ENCODE measurements at regions not wholly inside any gene's neighbourhood (a gene's known extent, or its start where the extent isn't known, plus 50 kb on each side); places are given as distances from the start of the nearest gene placed in this dataset.
"Not testable (repeated sequence)": the region's sequence is repeated elsewhere in the genome, so short reads cannot be mapped to it uniquely, and the experiment has no call there.

- no peaks in the 10 kb centered on the region for H3K9me3 ChIP-seq (ENCODE audit: control insufficient read depth, insufficient read depth, low read depth, low read length)
- no peaks in the 10 kb centered on the region for H3K36me3 ChIP-seq (ENCODE audit: control insufficient read depth, insufficient read depth, low read length)
- H3K4me1 ChIP-seq (ENCODE audit: control insufficient read depth, insufficient read depth, low read length): no peaks in the 10 kb centered on the region
- H3K27me3 ChIP-seq (ENCODE audit: control insufficient read depth, insufficient read depth, low read length): no peaks in the 10 kb centered on the region
- no peak overlapping the region for H3K27ac ChIP-seq (ENCODE audit: low read depth, low read length)
- H3K9ac ChIP-seq (ENCODE audit: low read length): no peak overlapping the region
- no peak overlapping the region for H3K4me3 ChIP-seq (ENCODE audit: low read depth, low read length)
Observed at GRCh38 chr1:177640687-177641086, 329.2 kb downstream of the SEC16B start.

GRCh38 chr1:177634151-177634550 is 335.7 kb downstream of the SEC16B start:
- H3K27me3 ChIP-seq (ENCODE audit: control insufficient read depth, insufficient read depth, low read length); H3K4me1 ChIP-seq (ENCODE audit: control insufficient read depth, insufficient read depth, low read length); H3K27ac ChIP-seq (ENCODE audit: low read depth, low read length); H3K9ac ChIP-seq (ENCODE audit: low read length); H3K9me3 ChIP-seq (ENCODE audit: control insufficient read depth, insufficient read depth, low read depth, low read length); H3K36me3 ChIP-seq (ENCODE audit: control insufficient read depth, insufficient read depth, low read length): not testable (repeated sequence)
- H3K4me3 ChIP-seq (ENCODE audit: low read depth, low read length): peak overlapping the region; percentile 46; the same call in 1 of the 2 replicates

GRCh38 chr1:177632923-177633615 is 336.8 kb downstream of the SEC16B start:
- Histone ChIP-seq H3K9me3 (ENCODE audit: control insufficient read depth, insufficient read depth, low read depth, low read length) (no peaks in the 10 kb centered on the region), H3K36me3 (ENCODE audit: control insufficient read depth, insufficient read depth, low read length) (no peaks in the 10 kb centered on the region), H3K4me3 (ENCODE audit: low read depth, low read length) (no peak overlapping the region), H3K27me3 (ENCODE audit: control insufficient read depth, insufficient read depth, low read length) (no peaks in the 10 kb centered on the region), H3K4me1 (ENCODE audit: control insufficient read depth, insufficient read depth, low read length) (no peaks in the 10 kb centered on the region), H3K9ac (ENCODE audit: low read length) (no peak overlapping the region), H3K27ac (ENCODE audit: low read depth, low read length) (no peak overlapping the region)

GRCh38 chr1:177631770-177632169 is 338.1 kb downstream of the SEC16B start:
- Histone ChIP-seq H3K4me1 (ENCODE audit: control insufficient read depth, insufficient read depth, low read length) (no peaks in the 10 kb centered on the region), H3K9me3 (ENCODE audit: control insufficient read depth, insufficient read depth, low read depth, low read length) (no peaks in the 10 kb centered on the region), H3K9ac (ENCODE audit: low read length) (no peak overlapping the region), H3K27me3 (ENCODE audit: control insufficient read depth, insufficient read depth, low read length) (no peaks in the 10 kb centered on the region), H3K27ac (ENCODE audit: low read depth, low read length) (no peak overlapping the region), H3K4me3 (ENCODE audit: low read depth, low read length) (no peak overlapping the region), H3K36me3 (ENCODE audit: control insufficient read depth, insufficient read depth, low read length) (no peaks in the 10 kb centered on the region)

GRCh38 chr1:177629526-177629925 is 340.3 kb downstream of the SEC16B start:
- no peaks in the 10 kb centered on the region for H3K27me3 ChIP-seq (ENCODE audit: control insufficient read depth, insufficient read depth, low read length)
- no peaks in the 10 kb centered on the region for H3K36me3 ChIP-seq (ENCODE audit: control insufficient read depth, insufficient read depth, low read length)
- no peak overlapping the region for H3K4me3 ChIP-seq (ENCODE audit: low read depth, low read length)
- H3K27ac ChIP-seq (ENCODE audit: low read depth, low read length): no peak overlapping the region
- H3K9ac ChIP-seq (ENCODE audit: low read length): no peak overlapping the region
- no peaks in the 10 kb centered on the region for H3K4me1 ChIP-seq (ENCODE audit: control insufficient read depth, insufficient read depth, low read length)
- H3K9me3 ChIP-seq (ENCODE audit: control insufficient read depth, insufficient read depth, low read depth, low read length): no peaks in the 10 kb centered on the region

- Histone ChIP-seq H3K9ac (ENCODE audit: low read length) (no peak overlapping the region), H3K27me3 (ENCODE audit: control insufficient read depth, insufficient read depth, low read length) (no peaks in the 10 kb centered on the region), H3K4me1 (ENCODE audit: control insufficient read depth, insufficient read depth, low read length) (no peaks in the 10 kb centered on the region), H3K36me3 (ENCODE audit: control insufficient read depth, insufficient read depth, low read length) (no peaks in the 10 kb centered on the region), H3K4me3 (ENCODE audit: low read depth, low read length) (no peak overlapping the region), H3K9me3 (ENCODE audit: control insufficient read depth, insufficient read depth, low read depth, low read length) (no peaks in the 10 kb centered on the region), H3K27ac (ENCODE audit: low read depth, low read length) (no peak overlapping the region)
Observed at GRCh38 chr1:177627148-177627910, 342.5 kb downstream of the SEC16B start.

GRCh38 chr1:177620636-177621190 is 349.1 kb downstream of the SEC16B start:
- no peaks in the 10 kb centered on the region for H3K4me1 ChIP-seq (ENCODE audit: control insufficient read depth, insufficient read depth, low read length)

GRCh38 chr1:177615251-177615650 is 354.6 kb downstream of the SEC16B start:
- Histone ChIP-seq H3K9me3 (ENCODE audit: control insufficient read depth, insufficient read depth, low read depth, low read length) (no peaks in the 10 kb centered on the region), H3K27ac (ENCODE audit: low read depth, low read length) (no peak overlapping the region), H3K9ac (ENCODE audit: low read length) (no peak overlapping the region), H3K27me3 (ENCODE audit: control insufficient read depth, insufficient read depth, low read length) (no peaks in the 10 kb centered on the region), H3K4me1 (ENCODE audit: control insufficient read depth, insufficient read depth, low read length) (no peaks in the 10 kb centered on the region), H3K36me3 (ENCODE audit: control insufficient read depth, insufficient read depth, low read length) (no peaks in the 10 kb centered on the region), H3K4me3 (ENCODE audit: low read depth, low read length) (no peak overlapping the region)

More at GRCh38 chr1:177620636-177621190, 349.1 kb downstream of the SEC16B start:
- Histone ChIP-seq H3K36me3 (ENCODE audit: control insufficient read depth, insufficient read depth, low read length) (no peaks in the 10 kb centered on the region), H3K4me3 (ENCODE audit: low read depth, low read length) (no peak overlapping the region), H3K27ac (ENCODE audit: low read depth, low read length) (no peak overlapping the region), H3K9me3 (ENCODE audit: control insufficient read depth, insufficient read depth, low read depth, low read length) (no peaks in the 10 kb centered on the region), H3K9ac (ENCODE audit: low read length) (no peak overlapping the region), H3K27me3 (ENCODE audit: control insufficient read depth, insufficient read depth, low read length) (no peaks in the 10 kb centered on the region)

- H3K9me3 ChIP-seq (ENCODE audit: control insufficient read depth, insufficient read depth, low read depth, low read length): no peaks in the 10 kb centered on the region
- no peak overlapping the region for H3K4me3 ChIP-seq (ENCODE audit: low read depth, low read length)
- no peaks in the 10 kb centered on the region for H3K4me1 ChIP-seq (ENCODE audit: control insufficient read depth, insufficient read depth, low read length)
- H3K36me3 ChIP-seq (ENCODE audit: control insufficient read depth, insufficient read depth, low read length): no peaks in the 10 kb centered on the region
- no peaks in the 10 kb centered on the region for H3K27me3 ChIP-seq (ENCODE audit: control insufficient read depth, insufficient read depth, low read length)
- no peak overlapping the region for H3K9ac ChIP-seq (ENCODE audit: low read length)
- H3K27ac ChIP-seq (ENCODE audit: low read depth, low read length): no peak overlapping the region
Observed at GRCh38 chr1:177611402-177611801, 358.5 kb downstream of the SEC16B start.

- H3K9ac ChIP-seq (ENCODE audit: low read length): no peak overlapping the region
- no peaks in the 10 kb centered on the region for H3K27me3 ChIP-seq (ENCODE audit: control insufficient read depth, insufficient read depth, low read length)
- H3K4me1 ChIP-seq (ENCODE audit: control insufficient read depth, insufficient read depth, low read length): no peaks in the 10 kb centered on the region
- H3K9me3 ChIP-seq (ENCODE audit: control insufficient read depth, insufficient read depth, low read depth, low read length): peaks cover 2% of the 10 kb centered on the region
- no peak overlapping the region for H3K27ac ChIP-seq (ENCODE audit: low read depth, low read length)
- no peaks in the 10 kb centered on the region for H3K36me3 ChIP-seq (ENCODE audit: control insufficient read depth, insufficient read depth, low read length)
- H3K4me3 ChIP-seq (ENCODE audit: low read depth, low read length): no peak overlapping the region
Observed at GRCh38 chr1:177609953-177610352, 359.9 kb downstream of the SEC16B start.

GRCh38 chr1:177600936-177601335 is 368.9 kb downstream of the SEC16B start:
- H3K36me3 ChIP-seq (ENCODE audit: control insufficient read depth, insufficient read depth, low read length): no peaks in the 10 kb centered on the region
- H3K9me3 ChIP-seq (ENCODE audit: control insufficient read depth, insufficient read depth, low read depth, low read length): peaks cover 5% of the 10 kb centered on the region
- no peak overlapping the region for H3K9ac ChIP-seq (ENCODE audit: low read length)
- no peak overlapping the region for H3K27ac ChIP-seq (ENCODE audit: low read depth, low read length)
- H3K4me1 ChIP-seq (ENCODE audit: control insufficient read depth, insufficient read depth, low read length): no peaks in the 10 kb centered on the region
- no peaks in the 10 kb centered on the region for H3K27me3 ChIP-seq (ENCODE audit: control insufficient read depth, insufficient read depth, low read length)
- H3K4me3 ChIP-seq (ENCODE audit: low read depth, low read length): no peak overlapping the region

Measured in HUES6 (cell line).